Choroid plexus epithelial cell (primary cell): ENCODE measurements at regions not wholly inside any gene's neighbourhood (a gene's known extent, or its start where the extent isn't known, plus 50 kb on each side); places are given as distances from the start of the nearest gene placed in this dataset.
A peak's percentile ranks its signal among the peaks of the same experiment; 100 is the strongest.

Experiments used
- DNase-seq: peaks from one replicate; pipeline ENCODE4 v3.0.0-alpha.2; 2010; ENCODE audit warnings: low read depth
- H3K4me3 ChIP-seq: 2 replicates; pipeline ENCODE4 v1.5.1; 2011; ENCODE audit warnings: low read depth, mild to moderate bottlenecking, control low read depth, low read length, moderate library complexity
- CTCF ChIP-seq: conservative IDR thresholded peaks from 2 replicates; pipeline ENCODE4 v1.5.1; 2011; ENCODE audit warnings: low read depth, mild to moderate bottlenecking, control low read depth, inconsistent platforms, low read length, moderate library complexity

DNA sequence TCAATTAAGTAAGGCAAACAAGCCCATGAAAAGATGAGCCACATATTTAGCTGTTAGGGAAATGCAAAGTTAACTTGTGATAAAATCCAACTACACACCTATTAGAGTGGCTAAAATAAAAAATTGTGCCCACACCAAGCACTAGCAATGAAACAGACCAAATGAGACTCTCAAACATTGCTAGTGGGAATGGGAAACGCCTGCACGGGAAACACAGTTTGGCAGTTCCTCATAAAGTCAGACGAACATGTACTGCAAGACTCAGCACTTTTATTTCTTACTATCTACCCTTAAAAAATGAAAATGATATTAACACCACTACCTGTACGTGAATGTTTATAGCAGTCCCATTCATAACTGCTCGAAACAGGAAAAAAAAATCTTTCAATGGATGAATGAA lies 392.1 kb upstream of the NOX3 start:
- TF ChIP-seq CTCF: no peak
- DNase-seq: no peak
- H3K4me3 ChIP-seq: no peak overlapping the region

- no peak overlapping the region for H3K4me3 ChIP-seq
- DNase-seq: no peak
- TF ChIP-seq CTCF: no peak
Observed at GRCh38 chr6:155837474-155837873, 381.8 kb upstream of the NOX3 start.

GRCh38 chr6:155832596-155832995 lies 377.0 kb upstream of the NOX3 start:
- no peak overlapping the region for H3K4me3 ChIP-seq
- peak; percentile 17 for TF ChIP-seq CTCF
- DNase-seq: peak; percentile 76

GRCh38 chr6:155830531-155830930 lies 374.9 kb upstream of the NOX3 start:
- no peak overlapping the region for H3K4me3 ChIP-seq
- no peak for DNase-seq

DNA sequence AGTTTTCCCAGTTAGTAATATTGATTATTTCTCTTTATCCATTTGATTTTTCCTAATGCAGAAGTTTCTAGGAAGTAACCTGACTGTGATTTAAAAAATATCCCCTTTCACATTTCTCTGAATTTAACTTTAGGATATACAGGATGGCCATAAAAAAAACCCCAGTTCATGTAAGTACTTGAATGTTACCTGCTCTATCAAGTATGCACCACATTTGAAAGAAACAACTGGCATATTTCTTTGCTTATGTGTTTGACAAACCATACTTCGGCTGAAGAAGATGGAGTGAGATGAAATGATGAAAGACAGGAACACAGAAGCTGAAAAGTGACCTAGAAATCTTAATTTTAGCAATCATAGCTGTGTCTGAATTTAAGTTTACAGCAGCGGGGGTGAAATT lies 374.0 kb upstream of the NOX3 start:
- no peak for TF ChIP-seq CTCF
- no peak for DNase-seq
- no peak overlapping the region for H3K4me3 ChIP-seq

More at GRCh38 chr6:155830531-155830930, 374.9 kb upstream of the NOX3 start:
- no peak for TF ChIP-seq CTCF

DNA sequence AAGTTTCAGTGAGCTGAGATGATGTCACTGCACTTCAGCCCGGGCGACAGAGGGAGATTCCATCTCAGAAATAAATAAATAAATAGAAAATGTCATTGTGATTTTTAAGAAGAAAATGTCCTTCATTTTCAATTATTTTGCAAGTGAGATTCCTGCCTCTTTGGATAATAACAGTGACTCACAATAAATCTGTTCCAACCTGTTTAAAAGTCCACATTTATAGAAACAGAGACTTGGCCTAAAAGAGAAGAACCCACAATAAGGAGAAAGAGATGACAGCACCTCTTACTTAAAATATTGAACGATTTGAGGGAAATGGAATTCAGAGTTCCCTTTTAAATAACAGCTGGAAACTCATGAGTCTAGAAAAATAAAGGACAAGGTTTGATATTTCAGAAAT lies 373.4 kb upstream of the NOX3 start:
- TF ChIP-seq CTCF: no peak
- no peak for DNase-seq

GRCh38 chr6:155818698-155819097 lies 363.1 kb upstream of the NOX3 start:
- H3K4me3 ChIP-seq: no peak overlapping the region
- no peak for TF ChIP-seq CTCF
- DNase-seq: no peak

More for the DNA sequence above, 373.4 kb upstream of the NOX3 start:
- no peak overlapping the region for H3K4me3 ChIP-seq
